ENCODE measurements at regions not wholly inside any gene's neighbourhood (a gene's known extent, or its start where the extent isn't known, plus 50 kb on each side); places are given as distances from the start of the nearest gene placed in this dataset.

GRCh38 chr2:207279520-207279919, 113.8 kb upstream of the KLF7 start:
- in situ Hi-C loops (cut with MboI): no loop called here
- ChIA-PET POLR2A (interaction anchor here (0.6 kb wide), 1 partner anchor 39 kb away, joined by 3 read pairs; no protein-coding TSS in a partner anchor), SMC1A (ENCODE audit: uncharacterized antibody, unreplicated experiment) (interaction anchor here (0.6 to 0.8 kb wide), 3 partner anchors 9 to 77 kb away, joined by 3 read pairs; no protein-coding TSS in a partner anchor), RAD21 (ENCODE audit: unreplicated experiment) (no interaction called here), CTCF (interaction anchor here (0.7 to 1.0 kb wide), 2 partner anchors 61 to 136 kb away, joined by 3 to 4 read pairs; no protein-coding TSS in a partner anchor)
- no peak overlapping the region for H3K9ac ChIP-seq (ENCODE audit: control insufficient read depth, insufficient read depth, low read length)
- WGBS (ENCODE audit: insufficient coverage, insufficient replicate concordance, low lambda C conversion rate, missing lambda C conversion rate): 76% methylated on average over 2 of the region's 2 CpGs
- no peaks in the 10 kb centered on the region for H4K20me1 ChIP-seq (ENCODE audit: control insufficient read depth, insufficient read depth)
- no peaks in the 10 kb centered on the region for H3K36me3 ChIP-seq (ENCODE audit: control insufficient read depth in 2 of 2, insufficient read depth in 2 of 2, low read length in 1 of 2)
- H3K4me1 ChIP-seq (ENCODE audit: control insufficient read depth, insufficient read depth, low read length): peaks cover 7% of the 10 kb centered on the region
- FAIRE-seq (no peak), ATAC-seq (peak; percentile 47), DNase-seq (ENCODE audit: low read depth, low spot score) (no peak)
- intact Hi-C loops (cut with micrococcal nuclease; ENCODE audit: unreplicated experiment): no loop called here
- no peak overlapping the region for H3K4me3 ChIP-seq
- BruUV-seq (replicated peaks): no TSS peak
- H3K79me2 ChIP-seq (ENCODE audit: control insufficient read depth, insufficient read depth, low read length): no peaks in the 10 kb centered on the region
- no peak overlapping the region for H2AFZ ChIP-seq (ENCODE audit: control insufficient read depth, low read depth, low read length)
- H3K4me2 ChIP-seq (ENCODE audit: control insufficient read depth, insufficient read depth): no peak overlapping the region
- no peaks in the 10 kb centered on the region for H3K27me3 ChIP-seq (replicated peaks in 1 of 2; ENCODE audit: control insufficient read depth in 2 of 2, insufficient read depth in 2 of 2, low read length in 1 of 2)
- no peaks in the 10 kb centered on the region; the same call in 1 of the 3 replicates for H3K9me3 ChIP-seq (replicated peaks; ENCODE audit: control insufficient read depth, insufficient read depth, low read length)
- no peak overlapping the region for H3K27ac ChIP-seq (ENCODE audit: control insufficient read depth, insufficient read depth)
- no peak for TF ChIP-seq BCL11A (IDR thresholded peaks at IDR 0.05; ENCODE audit: low read depth, low read length)
- no peak for TF ChIP-seq IKZF2 (IDR thresholded peaks at IDR 0.05)
- no peak for TF ChIP-seq EZH2 (IDR thresholded peaks at IDR 0.05; ENCODE audit: borderline replicate concordance, control insufficient read depth, low read depth, low read length)
- TF ChIP-seq RELA (IDR thresholded peaks at IDR 0.05; ENCODE audit: borderline replicate concordance, partially characterized antibody): no peak
- TF ChIP-seq PAX8 (IDR thresholded peaks at IDR 0.05): no peak
- TF ChIP-seq MLLT1 (IDR thresholded peaks at IDR 0.05): no peak
- TF ChIP-seq LARP7 (IDR thresholded peaks at IDR 0.05): no peak
- no peak for TF ChIP-seq CHD4 (IDR thresholded peaks at IDR 0.05)
- peak; percentile 78 for TF ChIP-seq RUNX3 (IDR thresholded peaks at IDR 0.05; ENCODE audit: low read length)
- TF ChIP-seq ZBTB40 (IDR thresholded peaks at IDR 0.05; ENCODE audit: borderline replicate concordance): no peak
- TF ChIP-seq SUZ12 (IDR thresholded peaks at IDR 0.05; ENCODE audit: unreplicated experiment): no peak
- no peak for TF ChIP-seq SREBF2 (IDR thresholded peaks at IDR 0.05; ENCODE audit: low read length)
- no peak for TF ChIP-seq SREBF1 (IDR thresholded peaks at IDR 0.05; ENCODE audit: low read length)
- no peak for TF ChIP-seq CTCF (IDR thresholded peaks at IDR 0.05 in 2 of 3, conservative IDR thresholded peaks at IDR 0.05 in 1 of 3; ENCODE audit: control insufficient read depth in 2 of 3, extremely low read depth in 1 of 3, insufficient read depth in 1 of 3, low read depth in 3 of 3, low read length in 3 of 3)
- TF ChIP-seq STAT1 (conservative IDR thresholded peaks at IDR 0.05): no peak
- TF ChIP-seq POLR2AphosphoS5 (IDR thresholded peaks at IDR 0.05; ENCODE audit: low read length): no peak
- TF ChIP-seq JUNB (IDR thresholded peaks at IDR 0.05): peak; percentile 60
- no peak for TF ChIP-seq NFYA (IDR thresholded peaks at IDR 0.05; ENCODE audit: borderline replicate concordance, low read depth, low read length)
- no peak for TF ChIP-seq HCFC1 (IDR thresholded peaks at IDR 0.05; ENCODE audit: low read length)
- TF ChIP-seq ZNF274 (IDR thresholded peaks at IDR 0.05; ENCODE audit: insufficient read depth, insufficient read length): no peak
- no peak for TF ChIP-seq HDAC2 (IDR thresholded peaks at IDR 0.05)

Measured in GM12878 (cell line).